ENCODE measurements at regions not wholly inside any gene's neighbourhood (a gene's known extent, or its start where the extent isn't known, plus 50 kb on each side); places are given as distances from the start of the nearest gene placed in this dataset.

GRCh38 chr2:160687629-160688028 lies 194.0 kb upstream of the RBMS1 start:
- Histone ChIP-seq H3K9ac (ENCODE audit: low read depth, low read length, poor library complexity, severe bottlenecking) (no peak overlapping the region), H3K4me1 (ENCODE audit: insufficient read depth, low read length, poor library complexity, severe bottlenecking) (no peaks in the 10 kb centered on the region), H3K4me3 (ENCODE audit: low read length, poor library complexity, severe bottlenecking) (no peak overlapping the region), H3K4me2 (ENCODE audit: low read depth, low read length, poor library complexity, severe bottlenecking) (no peak overlapping the region), H3K9me3 (ENCODE audit: insufficient read depth, low read depth, low read length) (no peaks in the 10 kb centered on the region), H3K27me3 (ENCODE audit: insufficient read depth, low read length, poor library complexity, severe bottlenecking) (no peaks in the 10 kb centered on the region), H3K36me3 (ENCODE audit: insufficient read depth, low read length) (no peaks in the 10 kb centered on the region), H3K9me2 (replicated peaks; ENCODE audit: low read depth, low read length) (no peaks in the 10 kb centered on the region), H3F3A (ENCODE audit: low read depth) (no peaks in the 10 kb centered on the region), H2AFZ (ENCODE audit: low read length) (no peak overlapping the region), H3K79me2 (ENCODE audit: insufficient read depth, low read length) (no peaks in the 10 kb centered on the region), H4K20me1 (ENCODE audit: insufficient read depth, low read length, poor library complexity, severe bottlenecking) (no peaks in the 10 kb centered on the region)
- TF ChIP-seq CTCF (conservative IDR thresholded peaks at IDR 0.05; ENCODE audit: low read length) = no peak
- TF ChIP-seq EZH2phosphoT487 (IDR thresholded peaks at IDR 0.05; ENCODE audit: borderline replicate concordance) = no peak

- Histone ChIP-seq H3K9me3 (ENCODE audit: insufficient read depth, low read depth, low read length) (no peaks in the 10 kb centered on the region), H3K36me3 (ENCODE audit: insufficient read depth, low read length) (no peaks in the 10 kb centered on the region), H3K4me2 (ENCODE audit: low read depth, low read length, poor library complexity, severe bottlenecking) (no peak overlapping the region), H3K9me2 (replicated peaks; ENCODE audit: low read depth, low read length) (no peaks in the 10 kb centered on the region), H3K9ac (ENCODE audit: low read depth, low read length, poor library complexity, severe bottlenecking) (no peak overlapping the region), H3K79me2 (ENCODE audit: insufficient read depth, low read length) (no peaks in the 10 kb centered on the region), H3K27me3 (ENCODE audit: insufficient read depth, low read length, poor library complexity, severe bottlenecking) (no peaks in the 10 kb centered on the region), H3F3A (ENCODE audit: low read depth) (no peaks in the 10 kb centered on the region), H3K4me3 (ENCODE audit: low read length, poor library complexity, severe bottlenecking) (no peak overlapping the region), H2AFZ (ENCODE audit: low read length) (no peak overlapping the region), H3K4me1 (ENCODE audit: insufficient read depth, low read length, poor library complexity, severe bottlenecking) (peaks cover 3% of the 10 kb centered on the region), H4K20me1 (ENCODE audit: insufficient read depth, low read length, poor library complexity, severe bottlenecking) (no peaks in the 10 kb centered on the region)
- TF ChIP-seq CTCF (conservative IDR thresholded peaks at IDR 0.05; ENCODE audit: low read length) (no peak), EZH2phosphoT487 (IDR thresholded peaks at IDR 0.05; ENCODE audit: borderline replicate concordance) (no peak)
Observed at GRCh38 chr2:160689441-160689840, 195.8 kb upstream of the RBMS1 start.

- H3F3A ChIP-seq (ENCODE audit: low read depth) = no peaks in the 10 kb centered on the region
- no peaks in the 10 kb centered on the region for H3K79me2 ChIP-seq (ENCODE audit: insufficient read depth, low read length)
- H4K20me1 ChIP-seq (ENCODE audit: insufficient read depth, low read length, poor library complexity, severe bottlenecking) = no peaks in the 10 kb centered on the region
- H3K36me3 ChIP-seq (ENCODE audit: insufficient read depth, low read length) = no peaks in the 10 kb centered on the region
- peaks cover 19% of the 10 kb centered on the region for H3K4me1 ChIP-seq (ENCODE audit: insufficient read depth, low read length, poor library complexity, severe bottlenecking)
- H3K9me3 ChIP-seq (ENCODE audit: insufficient read depth, low read depth, low read length) = no peaks in the 10 kb centered on the region
- TF ChIP-seq EZH2phosphoT487 (IDR thresholded peaks at IDR 0.05; ENCODE audit: borderline replicate concordance) (no peak), CTCF (conservative IDR thresholded peaks at IDR 0.05; ENCODE audit: low read length) (no peak)
- peak overlapping the region; percentile 73 for H2AFZ ChIP-seq (ENCODE audit: low read length)
- no peak overlapping the region for H3K4me3 ChIP-seq (ENCODE audit: low read length, poor library complexity, severe bottlenecking)
- no peaks in the 10 kb centered on the region for H3K9me2 ChIP-seq (replicated peaks; ENCODE audit: low read depth, low read length)
- H3K9ac ChIP-seq (ENCODE audit: low read depth, low read length, poor library complexity, severe bottlenecking) = no peak overlapping the region
- peak overlapping the region; percentile 43 for H3K4me2 ChIP-seq (ENCODE audit: low read depth, low read length, poor library complexity, severe bottlenecking)
- no peaks in the 10 kb centered on the region for H3K27me3 ChIP-seq (ENCODE audit: insufficient read depth, low read length, poor library complexity, severe bottlenecking)
Observed at GRCh38 chr2:160694221-160694620, 200.6 kb upstream of the RBMS1 start.

Data from Loucy (cell line).